Chondrocyte (in vitro differentiated cells): ENCODE measurements at regions not wholly inside any gene's neighbourhood (a gene's known extent, or its start where the extent isn't known, plus 50 kb on each side); places are given as distances from the start of the nearest gene placed in this dataset.

Source experiments
- DNase-seq: peaks from one replicate; pipeline ENCODE4 v3.0.0; 2021; ENCODE audit warnings: mixed read lengths, low spot score
- H3K27ac Mint-ChIP-seq: one replicate; pipeline ENCODE4 v1.8.0; 2021; ENCODE audit warnings: mild to moderate bottlenecking, moderate library complexity, mixed read lengths; ENCODE audit not compliant: unreplicated experiment
- H3K27me3 Mint-ChIP-seq: 2 replicates; pipeline ENCODE4 v1.8.0; 2021; ENCODE audit warnings: low read depth, mixed read lengths
- H3K36me3 Mint-ChIP-seq: 2 replicates; pipeline ENCODE4 v1.8.0; 2021; ENCODE audit warnings: low read depth, mixed read lengths
- H3K4me1 Mint-ChIP-seq: 2 replicates; pipeline ENCODE4 v1.8.0; 2021; ENCODE audit warnings: low read depth, mild to moderate bottlenecking, mixed read lengths
- H3K4me3 Mint-ChIP-seq: one replicate; pipeline ENCODE4 v1.8.0; 2021; ENCODE audit warnings: mild to moderate bottlenecking, moderate library complexity, mixed read lengths; ENCODE audit not compliant: unreplicated experiment
- H3K9me3 Mint-ChIP-seq: 2 replicates; pipeline ENCODE4 v1.8.0; 2021; ENCODE audit warnings: low read depth, mixed read lengths
- TF ChIP-seq, protein P1 (sequence below): fragments of 200-600 bp; sonication (generic); IDR thresholded peaks from 2 replicates; pipeline ENCODE4 v1.5.0; 2021; ENCODE audit warnings: antibody characterized with exemption, mild to moderate bottlenecking, moderate library complexity

DNA sequence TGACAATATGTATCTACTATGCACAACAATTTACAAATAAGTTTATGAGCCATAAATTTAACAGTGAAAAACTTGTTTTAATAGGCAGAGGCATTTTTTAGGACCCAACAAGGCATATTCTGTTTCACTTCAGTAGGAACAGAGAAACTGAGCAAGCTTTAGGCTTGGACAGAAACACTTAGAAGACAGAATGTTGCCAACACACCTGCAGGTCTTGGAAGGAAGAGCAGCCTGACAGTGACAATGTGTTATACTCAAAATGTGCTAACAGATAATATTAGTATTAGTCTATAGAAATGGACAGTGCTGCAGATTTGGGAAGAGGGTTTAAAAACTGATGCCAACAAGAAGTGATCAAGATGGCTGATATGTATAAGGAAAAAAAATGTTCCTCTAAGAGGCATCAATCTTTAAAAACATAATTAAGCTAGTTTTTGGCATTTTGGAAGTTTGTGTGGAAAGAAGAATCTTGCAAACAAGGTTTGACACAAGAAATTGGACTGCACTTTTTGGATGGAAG, 297.1 kb upstream of the FSIP2 start:
- H3K9me3 Mint-ChIP-seq: no peaks in the 10 kb centered on the region
- no peaks in the 10 kb centered on the region for H3K4me1 Mint-ChIP-seq
- H3K27ac Mint-ChIP-seq: no peak overlapping the region
- TF ChIP-seq, protein P1, sequence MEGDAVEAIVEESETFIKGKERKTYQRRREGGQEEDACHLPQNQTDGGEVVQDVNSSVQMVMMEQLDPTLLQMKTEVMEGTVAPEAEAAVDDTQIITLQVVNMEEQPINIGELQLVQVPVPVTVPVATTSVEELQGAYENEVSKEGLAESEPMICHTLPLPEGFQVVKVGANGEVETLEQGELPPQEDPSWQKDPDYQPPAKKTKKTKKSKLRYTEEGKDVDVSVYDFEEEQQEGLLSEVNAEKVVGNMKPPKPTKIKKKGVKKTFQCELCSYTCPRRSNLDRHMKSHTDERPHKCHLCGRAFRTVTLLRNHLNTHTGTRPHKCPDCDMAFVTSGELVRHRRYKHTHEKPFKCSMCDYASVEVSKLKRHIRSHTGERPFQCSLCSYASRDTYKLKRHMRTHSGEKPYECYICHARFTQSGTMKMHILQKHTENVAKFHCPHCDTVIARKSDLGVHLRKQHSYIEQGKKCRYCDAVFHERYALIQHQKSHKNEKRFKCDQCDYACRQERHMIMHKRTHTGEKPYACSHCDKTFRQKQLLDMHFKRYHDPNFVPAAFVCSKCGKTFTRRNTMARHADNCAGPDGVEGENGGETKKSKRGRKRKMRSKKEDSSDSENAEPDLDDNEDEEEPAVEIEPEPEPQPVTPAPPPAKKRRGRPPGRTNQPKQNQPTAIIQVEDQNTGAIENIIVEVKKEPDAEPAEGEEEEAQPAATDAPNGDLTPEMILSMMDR: no peak
- H3K27me3 Mint-ChIP-seq: no peaks in the 10 kb centered on the region
- H3K36me3 Mint-ChIP-seq: no peaks in the 10 kb centered on the region
- DNase-seq: no peak
- no peak overlapping the region for H3K4me3 Mint-ChIP-seq

DNA sequence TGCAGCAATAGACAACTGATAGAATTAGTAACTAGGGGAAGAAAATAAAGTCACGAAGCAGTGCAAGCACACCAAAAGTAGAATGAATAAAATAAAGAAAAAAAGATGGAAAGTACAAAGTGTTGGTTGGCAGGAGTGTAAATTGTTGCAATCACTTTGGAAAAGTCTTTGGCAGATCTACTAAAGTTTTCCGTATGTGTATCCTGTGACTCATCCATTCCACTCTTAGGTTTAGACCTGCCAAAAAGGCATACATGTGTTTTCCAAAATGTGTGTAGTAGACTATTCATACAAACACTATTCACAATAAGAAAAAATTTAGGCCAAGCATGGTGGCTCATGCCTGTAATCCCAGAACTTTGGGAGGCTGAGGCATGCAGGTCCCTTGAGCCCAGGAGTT, 282.1 kb upstream of the FSIP2 start:
- Mint-ChIP-seq H3K4me3 (no peak overlapping the region), H3K4me1 (peaks cover 8% of the 10 kb centered on the region), H3K27ac (peak overlapping the region; percentile 49), H3K36me3 (peaks cover 15% of the 10 kb centered on the region), H3K9me3 (peaks cover 12% of the 10 kb centered on the region), H3K27me3 (no peaks in the 10 kb centered on the region)
- TF ChIP-seq, protein P1: no peak
- DNase-seq: no peak

DNA sequence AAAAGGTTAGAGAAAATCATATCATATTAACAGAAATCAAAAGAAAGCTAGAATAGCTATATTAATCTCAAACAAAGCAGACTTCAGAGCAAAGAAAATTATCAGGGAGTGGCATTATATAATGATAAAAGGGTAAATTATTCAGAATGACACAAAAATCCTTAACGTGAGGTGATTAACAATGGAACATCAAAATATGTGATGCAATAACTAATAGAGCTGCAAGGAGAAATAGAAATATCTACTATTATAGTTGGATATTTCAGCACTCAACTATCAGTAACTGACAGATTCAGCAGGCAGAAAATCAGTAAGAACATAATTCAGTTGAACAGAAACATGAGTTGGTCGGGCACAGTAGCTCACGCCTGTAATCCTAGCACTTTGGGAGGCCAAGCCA, 275.1 kb upstream of the FSIP2 start:
- H3K4me1 Mint-ChIP-seq: no peaks in the 10 kb centered on the region
- no peak overlapping the region for H3K4me3 Mint-ChIP-seq
- TF ChIP-seq, protein P1: no peak
- H3K36me3 Mint-ChIP-seq: peaks cover 16% of the 10 kb centered on the region
- no peak for DNase-seq
- no peaks in the 10 kb centered on the region for H3K27me3 Mint-ChIP-seq
- peaks cover 21% of the 10 kb centered on the region for H3K9me3 Mint-ChIP-seq
- no peak overlapping the region for H3K27ac Mint-ChIP-seq

DNA sequence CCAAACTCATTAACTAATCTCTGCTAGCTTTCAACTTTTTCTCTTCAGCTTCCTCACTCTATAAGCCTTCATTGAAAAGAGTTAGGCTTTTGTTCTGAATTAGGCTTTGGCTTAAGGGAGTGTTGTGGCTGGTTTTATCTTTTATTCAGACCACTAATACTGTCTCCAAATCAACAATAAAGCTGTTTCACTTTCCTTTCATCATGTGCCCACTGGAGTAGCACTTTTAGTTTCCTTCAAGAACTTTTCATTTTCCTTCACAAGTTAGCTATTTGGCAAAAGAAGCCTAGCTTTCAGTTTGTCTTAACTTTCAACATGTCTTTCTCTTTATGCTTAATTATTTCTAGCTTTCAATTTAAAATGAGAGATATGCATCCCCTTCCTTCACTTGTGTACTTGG, 271.7 kb upstream of the FSIP2 start:
- Mint-ChIP-seq H3K36me3 (peaks cover 16% of the 10 kb centered on the region), H3K27ac (no peak overlapping the region), H3K4me1 (no peaks in the 10 kb centered on the region), H3K4me3 (no peak overlapping the region), H3K9me3 (peaks cover 21% of the 10 kb centered on the region), H3K27me3 (no peaks in the 10 kb centered on the region)
- no peak for DNase-seq
- TF ChIP-seq, protein P1: no peak

DNA sequence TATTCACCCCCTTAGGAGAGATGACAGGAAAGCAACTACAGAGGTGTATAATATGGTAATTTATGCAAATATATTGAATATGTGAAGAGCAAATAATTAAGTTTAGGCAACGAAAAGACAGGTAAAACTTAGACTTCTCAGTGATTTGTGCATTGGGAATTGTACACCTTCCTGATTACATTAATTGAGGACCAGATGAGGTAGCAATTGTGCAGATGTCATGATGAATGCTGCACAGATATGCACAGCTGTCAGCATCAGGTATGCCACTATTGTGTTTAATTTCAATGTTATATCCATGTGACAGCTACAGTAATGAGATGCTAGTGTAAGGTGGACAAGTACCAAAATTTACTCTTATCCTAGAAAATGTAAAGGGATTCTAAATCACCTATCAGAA, 267.2 kb upstream of the FSIP2 start:
- Mint-ChIP-seq H3K4me3 (no peak overlapping the region), H3K27ac (no peak overlapping the region), H3K36me3 (peaks cover 7% of the 10 kb centered on the region), H3K4me1 (no peaks in the 10 kb centered on the region), H3K27me3 (no peaks in the 10 kb centered on the region), H3K9me3 (peaks cover 9% of the 10 kb centered on the region)
- TF ChIP-seq, protein P1: no peak
- DNase-seq: no peak
